CD4-positive, alpha-beta T cell (primary cell): ENCODE measurements at regions not wholly inside any gene's neighbourhood (a gene's known extent, or its start where the extent isn't known, plus 50 kb on each side); places are given as distances from the start of the nearest gene placed in this dataset.

ENCODE experiments used
- ATAC-seq: fragments of 200-7000 bp; cut with Tn5 transposase; one replicate; pipeline ENCODE4 v1.10.0; 2022; ENCODE audit warnings: mild to moderate bottlenecking; ENCODE audit not compliant: poor library complexity
- CTCF ChIA-PET: fragments of 350-600 bp; sonication (Branson Sonifier 250); formaldehyde crosslinking; loops from one replicate; lab custom pipeline; 2021; ENCODE audit warnings: antibody characterized with exemption, inconsistent platforms; lab: Charles Lee
- POLR2A ChIA-PET: fragments of 350-600 bp; sonication (Branson Sonifier 250); formaldehyde crosslinking; loops from one replicate; lab custom pipeline; 2021; ENCODE audit warnings: antibody characterized with exemption, inconsistent platforms; lab: Charles Lee
- DNase-seq, 14 experiments: peaks; one replicate each; pipeline ENCODE4 v3.0.0-alpha.2; 2013 to 2020; ENCODE audit warnings: mixed read lengths in 2 of 14
- H3K27ac ChIP-seq, 2 donors: one replicate each; pipeline versions ENCODE4 v1.5.1 to v1.7.0; 2013; ENCODE audit warnings: low read length in 2 of 2, low read depth in 1 of 2, mild to moderate bottlenecking in 1 of 2
- H3K27me3 ChIP-seq, 2 experiments: 1 replicate in 1 of 2; 2 replicates in 1 of 2; pipeline versions ENCODE4 v1.6.1 to v1.7.0; 2013; ENCODE audit warnings: low read length in 2 of 2, control low read depth in 1 of 2, mild to moderate bottlenecking in 1 of 2, moderate library complexity in 1 of 2; ENCODE audit not compliant: insufficient read depth in 2 of 2, control insufficient read depth in 1 of 2
- H3K36me3 ChIP-seq: one replicate; pipeline ENCODE4 v1.6.1; 2013; ENCODE audit warnings: low read length, control low read depth; ENCODE audit not compliant: insufficient read depth
- H3K4me1 ChIP-seq: one replicate; pipeline ENCODE4 v1.6.1; 2013; ENCODE audit warnings: low read length, control low read depth; ENCODE audit not compliant: insufficient read depth
- H3K4me3 ChIP-seq: one replicate; pipeline ENCODE4 v1.5.1; 2013; ENCODE audit warnings: mild to moderate bottlenecking, low read length, moderate library complexity
- H3K9me3 ChIP-seq, 2 experiments: 1 replicate in 1 of 2; 2 replicates in 1 of 2; pipeline versions ENCODE4 v1.6.1 to v1.7.0; 2013; ENCODE audit warnings: low read length in 2 of 2, mild to moderate bottlenecking in 2 of 2, control low read depth in 1 of 2, moderate library complexity in 1 of 2; ENCODE audit not compliant: control insufficient read depth in 1 of 2, insufficient read depth in 1 of 2
- H3K27ac Mint-ChIP-seq: one replicate; pipeline ENCODE4 v1.8.0; 2020; ENCODE audit warnings: mixed read lengths
- H3K27me3 Mint-ChIP-seq: one replicate; pipeline ENCODE4 v1.8.0; 2021; ENCODE audit warnings: mixed read lengths
- H3K36me3 Mint-ChIP-seq: one replicate; pipeline ENCODE4 v1.8.0; 2021; ENCODE audit warnings: low read depth, mixed read lengths
- H3K4me1 Mint-ChIP-seq: one replicate; pipeline ENCODE4 v1.8.0; 2021; ENCODE audit warnings: low read depth, mixed read lengths
- H3K4me3 Mint-ChIP-seq: one replicate; pipeline ENCODE4 v1.8.0; 2020; ENCODE audit warnings: mild to moderate bottlenecking, mixed read lengths
- H3K9me3 Mint-ChIP-seq: one replicate; pipeline ENCODE4 v1.8.0; 2020; ENCODE audit warnings: mixed read lengths
- CTCF ChIP-seq: fragments of 200-600 bp; IDR thresholded peaks from one replicate; pipeline ENCODE4 v1.8.0; 2022; ENCODE audit warnings: antibody characterized with exemption, mild to moderate bottlenecking
- intact Hi-C, 2 experiments: fragments of 100-400 bp; cut with DNase I in 1 of 2; cut with micrococcal nuclease in 1 of 2; formaldehyde crosslinking; loops; one replicate each; pipeline versions ENCODE4 v1.15.1 to v1.9.0; 2023 to 2025; cut with DNase I, micrococcal nuclease

DNA sequence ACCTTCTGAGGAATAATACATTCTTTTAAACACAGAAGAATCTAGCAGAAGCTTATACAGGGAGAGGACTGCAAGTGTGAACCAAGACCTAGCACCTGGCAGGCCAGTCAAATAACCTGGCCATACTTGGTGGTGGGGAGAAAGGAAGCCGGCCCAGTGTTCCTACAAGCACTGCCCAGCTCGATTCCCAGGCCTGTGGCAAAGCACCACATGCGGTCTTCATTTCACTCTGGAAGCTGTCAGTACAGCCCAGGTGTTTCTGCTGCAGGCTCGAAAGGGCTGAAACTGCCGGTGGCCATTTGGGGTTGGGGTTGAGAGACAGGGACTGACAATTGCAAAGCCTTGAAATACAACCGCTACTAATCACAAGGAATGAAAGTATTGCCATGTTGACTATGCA lies 50.8 kb upstream of the EGFR start:
- TF ChIP-seq CTCF: no peak
- Mint-ChIP-seq H3K27ac (no peak overlapping the region), H3K36me3 (no peaks in the 10 kb centered on the region), H3K27me3 (peaks cover 23% of the 10 kb centered on the region), H3K4me3 (no peak overlapping the region), H3K4me1 (no peaks in the 10 kb centered on the region), H3K9me3 (peaks cover under 1% of the 10 kb centered on the region)
- POLR2A ChIA-PET: no interaction called here
- Histone ChIP-seq H3K36me3 (no peaks in the 10 kb centered on the region), H3K27me3 (no peaks in the 10 kb centered on the region), H3K27ac (no peak overlapping the region), H3K4me1 (no peaks in the 10 kb centered on the region), H3K4me3 (no peak overlapping the region), H3K9me3 (no peaks in the 10 kb centered on the region)
- intact Hi-C loops: no loop called here
- DNase-seq (no peak), ATAC-seq (no peak)
- CTCF ChIA-PET: no interaction called here
